HEK293 (cell line): ENCODE measurements at regions not wholly inside any gene's neighbourhood (a gene's known extent, or its start where the extent isn't known, plus 50 kb on each side); places are given as distances from the start of the nearest gene placed in this dataset.

Source experiments
- GLI2 ChIP-seq: fragments of 450-650 bp; formaldehyde crosslinking; IDR thresholded peaks from 2 replicates; pipeline ENCODE4; 2017; ENCODE audit warnings: missing biosample characterization, missing genetic modification characterization, low read depth, borderline replicate concordance
- YY1 ChIP-seq: fragments of 450-650 bp; formaldehyde crosslinking; IDR thresholded peaks from 2 replicates; pipeline ENCODE4 v1.5.1; 2018; ENCODE audit warnings: missing biosample characterization, missing genetic modification characterization
- ZNF274 ChIP-seq, 2 experiments: fragments of 200-500 bp in 1 of 2; fragments of 450-650 bp in 1 of 2; sonication (Bioruptor generic) in 1 of 2; formaldehyde crosslinking in 1 of 2; IDR thresholded peaks; 2 replicates each; pipeline versions ENCODE4 v1.5.1 to v1.6.1; 2014 to 2016; ENCODE audit warnings: borderline replicate concordance in 1 of 2, inconsistent platforms in 1 of 2, low read length in 1 of 2, missing biosample characterization in 1 of 2, missing genetic modification characterization in 1 of 2
- ZNF350 ChIP-seq: fragments of 450-650 bp; formaldehyde crosslinking; IDR thresholded peaks from 2 replicates; pipeline ENCODE4 v1.5.0; 2017; ENCODE audit warnings: missing biosample characterization, mild to moderate bottlenecking, missing genetic modification characterization
- ZNF571 ChIP-seq: fragments of 450-650 bp; formaldehyde crosslinking; IDR thresholded peaks from 2 replicates; pipeline ENCODE4 v1.5.0; 2017; ENCODE audit warnings: missing biosample characterization, missing genetic modification characterization
- ZXDB ChIP-seq: fragments of 450-650 bp; formaldehyde crosslinking; IDR thresholded peaks from 2 replicates; pipeline ENCODE4 v1.5.1; 2016; ENCODE audit warnings: missing biosample characterization, missing genetic modification characterization
- TF ChIP-seq, protein P1 (sequence below): fragments of 450-650 bp; formaldehyde crosslinking; IDR thresholded peaks from 2 replicates; pipeline ENCODE4 v1.5.1; 2016; ENCODE audit warnings: missing biosample characterization, missing genetic modification characterization
- TF ChIP-seq, protein P2 (sequence below): fragments of 450-650 bp; formaldehyde crosslinking; IDR thresholded peaks from 2 replicates; pipeline ENCODE4 v1.5.1; 2016; ENCODE audit warnings: missing biosample characterization, missing genetic modification characterization

DNA sequence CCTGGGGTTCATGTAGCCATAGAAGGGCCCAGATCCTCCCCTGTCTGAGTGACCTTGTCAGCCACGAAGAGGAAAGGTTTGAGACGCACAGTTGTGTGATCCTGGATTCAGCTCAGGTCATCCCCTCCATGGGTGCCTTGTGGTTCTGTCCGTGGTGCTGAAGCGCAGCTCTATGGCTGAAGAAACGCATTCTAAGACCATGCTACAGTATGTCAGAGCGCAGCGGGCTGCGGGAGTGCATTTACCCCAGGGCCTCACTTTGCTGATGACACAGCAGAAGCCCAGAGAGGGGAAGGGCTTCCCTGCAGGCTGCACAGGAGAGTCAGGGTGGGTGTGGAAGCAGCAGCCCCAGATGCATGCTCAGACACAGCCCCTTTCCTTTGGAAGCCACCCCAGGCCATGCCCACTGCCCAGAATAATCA, 68.8 kb upstream of the IQSEC1 start:
- TF ChIP-seq, protein P1, sequence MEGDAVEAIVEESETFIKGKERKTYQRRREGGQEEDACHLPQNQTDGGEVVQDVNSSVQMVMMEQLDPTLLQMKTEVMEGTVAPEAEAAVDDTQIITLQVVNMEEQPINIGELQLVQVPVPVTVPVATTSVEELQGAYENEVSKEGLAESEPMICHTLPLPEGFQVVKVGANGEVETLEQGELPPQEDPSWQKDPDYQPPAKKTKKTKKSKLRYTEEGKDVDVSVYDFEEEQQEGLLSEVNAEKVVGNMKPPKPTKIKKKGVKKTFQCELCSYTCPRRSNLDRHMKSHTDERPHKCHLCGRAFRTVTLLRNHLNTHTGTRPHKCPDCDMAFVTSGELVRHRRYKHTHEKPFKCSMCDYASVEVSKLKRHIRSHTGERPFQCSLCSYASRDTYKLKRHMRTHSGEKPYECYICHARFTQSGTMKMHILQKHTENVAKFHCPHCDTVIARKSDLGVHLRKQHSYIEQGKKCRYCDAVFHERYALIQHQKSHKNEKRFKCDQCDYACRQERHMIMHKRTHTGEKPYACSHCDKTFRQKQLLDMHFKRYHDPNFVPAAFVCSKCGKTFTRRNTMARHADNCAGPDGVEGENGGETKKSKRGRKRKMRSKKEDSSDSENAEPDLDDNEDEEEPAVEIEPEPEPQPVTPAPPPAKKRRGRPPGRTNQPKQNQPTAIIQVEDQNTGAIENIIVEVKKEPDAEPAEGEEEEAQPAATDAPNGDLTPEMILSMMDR = no peak
- TF ChIP-seq ZNF350 (tag by site-specific recombination) (no peak), ZNF571 (tag by site-specific recombination) (no peak), ZNF274 (IDR thresholded peaks at IDR 0.05; ENCODE audit: low read length) (no peak), ZNF274 (tag by site-specific recombination; IDR thresholded peaks at IDR 0.05; ENCODE audit: borderline replicate concordance) (no peak), GLI2 (tag by site-specific recombination) (no peak), ZXDB (tag by site-specific recombination) (no peak), YY1 (tag by site-specific recombination) (no peak)
- TF ChIP-seq, protein P2, sequence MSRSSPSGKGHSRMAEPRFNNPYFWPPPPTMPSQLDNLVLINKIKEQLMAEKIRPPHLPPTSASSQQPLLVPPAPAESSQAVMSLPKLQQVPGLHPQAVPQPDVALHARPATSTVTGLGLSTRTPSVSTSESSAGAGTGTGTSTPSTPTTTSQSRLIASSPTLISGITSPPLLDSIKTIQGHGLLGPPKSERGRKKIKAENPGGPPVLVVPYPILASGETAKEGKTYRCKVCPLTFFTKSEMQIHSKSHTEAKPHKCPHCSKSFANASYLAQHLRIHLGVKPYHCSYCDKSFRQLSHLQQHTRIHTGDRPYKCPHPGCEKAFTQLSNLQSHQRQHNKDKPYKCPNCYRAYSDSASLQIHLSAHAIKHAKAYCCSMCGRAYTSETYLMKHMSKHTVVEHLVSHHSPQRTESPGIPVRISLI (tag by site-specific recombination) = no peak
